B cell (primary cell): ENCODE measurements at regions not wholly inside any gene's neighbourhood (a gene's known extent, or its start where the extent isn't known, plus 50 kb on each side); places are given as distances from the start of the nearest gene placed in this dataset.

ENCODE experiments used
- ATAC-seq: fragments of 200-7000 bp; cut with Tn5 transposase; one replicate; pipeline ENCODE4 v1.10.0; 2021; ENCODE audit warnings: low read depth, mild to moderate bottlenecking, moderate number of reproducible peaks, moderate library complexity
- CTCF ChIA-PET: fragments of 350-600 bp; sonication (Branson Sonifier 250); formaldehyde crosslinking; loops from one replicate; lab custom pipeline; 2021; ENCODE audit warnings: antibody characterized with exemption, inconsistent platforms; lab: Charles Lee
- POLR2A ChIA-PET: fragments of 350-600 bp; sonication (Branson Sonifier 250); formaldehyde crosslinking; loops from one replicate; lab custom pipeline; 2021; ENCODE audit warnings: antibody characterized with exemption; lab: Charles Lee
- DNase-seq: peaks from one replicate; pipeline ENCODE4 v3.0.0; 2013
- H2AFZ ChIP-seq: 2 replicates; pipeline ENCODE4 v1.6.1; 2012; ENCODE audit warnings: mild to moderate bottlenecking, low read depth, low read length; ENCODE audit not compliant: insufficient read depth, poor library complexity, severe bottlenecking
- H3K27ac ChIP-seq, 2 donors: 1 replicate in 1 of 2; 2 replicates in 1 of 2; pipeline ENCODE4 v1.5.1; 2012 to 2013; ENCODE audit warnings: low read length in 2 of 2, mild to moderate bottlenecking in 2 of 2, moderate library complexity in 1 of 2
- H3K27me3 ChIP-seq, 4 experiments: fragments of 200-600 bp in 1 of 4; sonication (generic) in 1 of 4; replicated peaks in 1 of 4; 1 replicate in 2 of 4; 2 replicates in 2 of 4; pipeline versions ENCODE4 v1.6.1 to v1.7.0; 2013 to 2016; ENCODE audit warnings: low read length in 3 of 4, mild to moderate bottlenecking in 2 of 4, mixed read lengths in 1 of 4, moderate library complexity in 1 of 4; ENCODE audit not compliant: insufficient read depth in 4 of 4, control insufficient read depth in 3 of 4; ENCODE audit errors: control extremely low read depth in 1 of 4
- H3K36me3 ChIP-seq, 2 experiments: replicated peaks in 1 of 2; 1 replicate in 1 of 2; 2 replicates in 1 of 2; pipeline versions ENCODE4 v1.6.1 to v1.7.1; 2013; ENCODE audit warnings: low read length in 1 of 2; ENCODE audit not compliant: insufficient read depth in 2 of 2, control insufficient read depth in 1 of 2; ENCODE audit errors: control extremely low read depth in 1 of 2, extremely low read depth in 1 of 2
- H3K4me1 ChIP-seq, 2 donors: fragments of 200-600 bp in 1 of 2; sonication (generic) in 1 of 2; 1 replicate in 1 of 2; 2 replicates in 1 of 2; pipeline versions ENCODE4 v1.5.1 to v1.6.1; 2013 to 2017; ENCODE audit warnings: low read length in 2 of 2; ENCODE audit not compliant: control insufficient read depth in 2 of 2, insufficient read depth in 2 of 2
- H3K4me2 ChIP-seq: replicated peaks from 2 replicates; pipeline ENCODE3; 2012; ENCODE audit warnings: mild to moderate bottlenecking, low read depth, low read length; ENCODE audit not compliant: poor library complexity, severe bottlenecking
- H3K4me3 ChIP-seq, 5 experiments: fragments of 200-600 bp in 1 of 5; sonication (generic) in 1 of 5; 1 replicate in 3 of 5; 2 replicates in 2 of 5; pipeline versions ENCODE4 v1.5.1 to v1.7.0; 2011 to 2016; ENCODE audit warnings: low read length in 4 of 5, mild to moderate bottlenecking in 4 of 5, low read depth in 2 of 5, control low read depth in 1 of 5, moderate library complexity in 1 of 5; ENCODE audit not compliant: insufficient read depth in 1 of 5; ENCODE audit errors: control extremely low read depth in 1 of 5, extremely low read depth in 1 of 5
- H3K79me2 ChIP-seq: fragments of 200-600 bp; sonication (generic); one replicate; pipeline ENCODE4 v1.6.0; 2016; ENCODE audit warnings: low read length; ENCODE audit not compliant: control insufficient read depth, insufficient read depth
- H3K9ac ChIP-seq: fragments of 200-600 bp; sonication (generic); 2 replicates; pipeline ENCODE4 v1.6.1; 2017; ENCODE audit warnings: mild to moderate bottlenecking, low read length, moderate library complexity
- H3K9me3 ChIP-seq, 3 donors: one replicate each; pipeline versions ENCODE4 v1.6.1 to v1.7.1; 2013; ENCODE audit warnings: low read length in 2 of 3; ENCODE audit not compliant: control insufficient read depth in 2 of 3, insufficient read depth in 1 of 3; ENCODE audit errors: control extremely low read depth in 1 of 3
- H4K20me1 ChIP-seq: 2 replicates; pipeline ENCODE4 v1.6.0; 2012; ENCODE audit warnings: mild to moderate bottlenecking, low read length; ENCODE audit not compliant: insufficient read depth, control insufficient read depth, poor library complexity, severe bottlenecking
- H3K27ac Mint-ChIP-seq: one replicate; pipeline ENCODE4 v1.8.0; 2021; ENCODE audit warnings: mixed read lengths
- H3K27me3 Mint-ChIP-seq: one replicate; pipeline ENCODE4 v1.8.0; 2021; ENCODE audit warnings: mixed read lengths
- H3K4me1 Mint-ChIP-seq: one replicate; pipeline ENCODE4 v1.8.0; 2021; ENCODE audit warnings: mixed read lengths
- H3K4me3 Mint-ChIP-seq: one replicate; pipeline ENCODE4 v1.8.0; 2021; ENCODE audit warnings: mixed read lengths
- H3K9me3 Mint-ChIP-seq: one replicate; pipeline ENCODE4 v1.8.0; 2022; ENCODE audit warnings: mixed read lengths; ENCODE audit not compliant: insufficient read depth
- CTCF ChIP-seq: fragments of 200-600 bp; IDR thresholded peaks from one replicate; pipeline ENCODE4 v1.8.0; 2022; ENCODE audit warnings: antibody characterized with exemption, mild to moderate bottlenecking
- EZH2 ChIP-seq: IDR thresholded peaks from 2 replicates; pipeline ENCODE4 v1.6.1; 2012; ENCODE audit warnings: borderline replicate concordance, low read depth, mild to moderate bottlenecking, moderate library complexity, low read length; ENCODE audit not compliant: insufficient read depth, poor library complexity, severe bottlenecking
- WGBS: methylation state at CpG from one replicate; pipeline ENCODE4 v1.1.5; 2013; ENCODE audit warnings: missing lambda C conversion rate; ENCODE audit not compliant: insufficient coverage; 5-methylcytosine and 5-hydroxymethylcytosine counted together
- intact Hi-C: fragments of 100-400 bp; cut with micrococcal nuclease; formaldehyde crosslinking; loops from one replicate; pipeline ENCODE4 v1.10.0; 2022

- H3K27ac ChIP-seq: no peak overlapping the region
- POLR2A ChIA-PET: no interaction called here
- H4K20me1 ChIP-seq: no peaks in the 10 kb centered on the region
- H3K4me1 Mint-ChIP-seq: peaks cover 1% of the 10 kb centered on the region
- no peak overlapping the region for H3K4me3 ChIP-seq
- no peak for TF ChIP-seq EZH2
- TF ChIP-seq CTCF: no peak
- H3K4me1 ChIP-seq: no peaks in the 10 kb centered on the region
- no peak for ATAC-seq
- WGBS: no CpG with 5 or more reads among the region's 4 CpGs
- intact Hi-C loops: no loop called here
- CTCF ChIA-PET: no interaction called here
- no peaks in the 10 kb centered on the region for H3K79me2 ChIP-seq
- DNase-seq: no peak
- no peak overlapping the region for H3K4me3 Mint-ChIP-seq
- H3K36me3 ChIP-seq: no peaks in the 10 kb centered on the region
- H3K4me2 ChIP-seq: no peak overlapping the region
- no peak overlapping the region for H2AFZ ChIP-seq
- no peaks in the 10 kb centered on the region for H3K27me3 Mint-ChIP-seq
- no peaks in the 10 kb centered on the region for H3K27me3 ChIP-seq
- no peak overlapping the region for H3K27ac Mint-ChIP-seq
- no peaks in the 10 kb centered on the region for H3K9me3 ChIP-seq
- H3K9me3 Mint-ChIP-seq: no peaks in the 10 kb centered on the region
- H3K9ac ChIP-seq: no peak overlapping the region
These were observed 534.5 kb downstream of the USP25 start for GRCh38 chr21:16264319-16264718.

DNA sequence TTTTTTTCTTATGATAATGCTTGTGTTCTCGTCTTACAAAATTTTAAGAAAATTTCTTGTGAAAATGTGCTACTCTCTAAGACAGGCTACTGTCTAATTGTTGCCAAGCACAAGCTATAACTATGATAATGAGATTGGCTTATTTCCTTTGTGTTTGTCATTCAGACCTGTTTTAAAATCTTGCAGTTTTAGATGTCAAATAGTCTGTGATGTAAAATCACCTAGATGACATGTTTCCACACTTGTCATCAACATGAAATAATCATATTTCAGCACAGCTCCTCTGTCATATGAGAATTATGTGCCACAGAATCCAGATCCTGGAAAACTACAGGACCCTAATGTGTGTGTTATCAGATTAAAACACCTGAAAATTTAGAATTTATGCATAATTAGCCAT, 539.7 kb downstream of the USP25 start:
- DNase-seq (no peak), ATAC-seq (no peak)
- H2AFZ ChIP-seq: no peak overlapping the region
- H3K4me2 ChIP-seq: no peak overlapping the region
- H3K9me3 ChIP-seq: no peaks in the 10 kb centered on the region
- no peaks in the 10 kb centered on the region for H3K27me3 ChIP-seq
- WGBS: no CpG with 5 or more reads among the region's 1 CpG
- no peak overlapping the region for H3K9ac ChIP-seq
- Mint-ChIP-seq H3K4me1 (no peaks in the 10 kb centered on the region), H3K9me3 (no peaks in the 10 kb centered on the region), H3K27me3 (no peaks in the 10 kb centered on the region), H3K27ac (no peak overlapping the region), H3K4me3 (no peak overlapping the region)
- H3K4me3 ChIP-seq: no peak overlapping the region
- CTCF ChIA-PET: no interaction called here
- H4K20me1 ChIP-seq: no peaks in the 10 kb centered on the region
- POLR2A ChIA-PET: no interaction called here
- no peaks in the 10 kb centered on the region for H3K4me1 ChIP-seq
- no peak for TF ChIP-seq CTCF
- no peak for TF ChIP-seq EZH2
- H3K27ac ChIP-seq: no peak overlapping the region
- intact Hi-C loops: no loop called here
- H3K79me2 ChIP-seq: no peaks in the 10 kb centered on the region
- no peaks in the 10 kb centered on the region for H3K36me3 ChIP-seq
